ENCODE measurements at regions not wholly inside any gene's neighbourhood (a gene's known extent, or its start where the extent isn't known, plus 50 kb on each side); places are given as distances from the start of the nearest gene placed in this dataset.

DNA sequence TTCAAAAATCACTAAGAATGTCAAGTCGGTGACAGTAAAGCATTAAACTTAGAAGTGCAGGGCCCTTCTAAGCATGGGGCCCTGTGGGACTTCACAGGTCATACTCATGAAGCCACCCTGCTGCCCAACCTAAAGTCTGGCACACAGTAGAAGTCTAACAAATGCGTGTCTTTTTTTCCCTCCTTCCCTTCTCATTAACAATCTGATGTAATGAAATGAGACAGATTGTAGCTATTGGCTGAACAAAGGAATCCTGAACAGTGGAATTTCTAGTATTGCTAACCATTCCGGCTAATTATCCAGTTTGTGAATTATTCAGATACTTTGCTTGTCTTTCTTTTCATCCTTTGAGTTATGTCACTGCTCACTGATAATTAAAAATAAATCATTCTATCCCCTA, 369.9 kb downstream of the WDR11 start:
- no peak overlapping the region for H3K4me3 ChIP-seq (ENCODE audit: control insufficient read depth, low read depth, low read length)
- DNase-seq (ENCODE audit: low read depth), result no peak
- TF ChIP-seq, protein P1, sequence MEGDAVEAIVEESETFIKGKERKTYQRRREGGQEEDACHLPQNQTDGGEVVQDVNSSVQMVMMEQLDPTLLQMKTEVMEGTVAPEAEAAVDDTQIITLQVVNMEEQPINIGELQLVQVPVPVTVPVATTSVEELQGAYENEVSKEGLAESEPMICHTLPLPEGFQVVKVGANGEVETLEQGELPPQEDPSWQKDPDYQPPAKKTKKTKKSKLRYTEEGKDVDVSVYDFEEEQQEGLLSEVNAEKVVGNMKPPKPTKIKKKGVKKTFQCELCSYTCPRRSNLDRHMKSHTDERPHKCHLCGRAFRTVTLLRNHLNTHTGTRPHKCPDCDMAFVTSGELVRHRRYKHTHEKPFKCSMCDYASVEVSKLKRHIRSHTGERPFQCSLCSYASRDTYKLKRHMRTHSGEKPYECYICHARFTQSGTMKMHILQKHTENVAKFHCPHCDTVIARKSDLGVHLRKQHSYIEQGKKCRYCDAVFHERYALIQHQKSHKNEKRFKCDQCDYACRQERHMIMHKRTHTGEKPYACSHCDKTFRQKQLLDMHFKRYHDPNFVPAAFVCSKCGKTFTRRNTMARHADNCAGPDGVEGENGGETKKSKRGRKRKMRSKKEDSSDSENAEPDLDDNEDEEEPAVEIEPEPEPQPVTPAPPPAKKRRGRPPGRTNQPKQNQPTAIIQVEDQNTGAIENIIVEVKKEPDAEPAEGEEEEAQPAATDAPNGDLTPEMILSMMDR (IDR thresholded peaks at IDR 0.05; ENCODE audit: control insufficient read depth, insufficient read depth, low read depth, low read length, missing control alignments), result no peak

DNA sequence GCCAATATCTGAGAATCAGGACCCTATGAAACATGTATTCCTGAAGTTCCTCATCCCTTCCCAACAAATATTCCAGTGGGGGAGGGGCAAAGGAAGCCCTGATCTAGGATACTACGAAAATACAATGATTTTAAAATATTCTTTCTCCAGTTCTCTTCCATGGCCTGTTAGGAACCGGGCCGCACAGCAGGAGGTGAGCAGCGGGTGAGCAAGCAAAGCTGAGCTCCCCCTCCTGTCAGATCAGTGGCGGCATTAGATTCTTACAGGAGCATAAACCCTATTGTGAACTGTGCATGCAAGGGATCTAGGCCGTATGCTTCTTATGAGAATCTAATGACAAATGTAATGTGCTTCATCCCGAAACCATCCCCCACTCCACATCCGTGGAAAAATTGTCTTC, 370.8 kb downstream of the WDR11 start:
- no peak overlapping the region for H3K4me3 ChIP-seq (ENCODE audit: control insufficient read depth, low read depth, low read length)
- TF ChIP-seq, protein P1 (IDR thresholded peaks at IDR 0.05; ENCODE audit: control insufficient read depth, insufficient read depth, low read depth, low read length, missing control alignments), result no peak

DNA sequence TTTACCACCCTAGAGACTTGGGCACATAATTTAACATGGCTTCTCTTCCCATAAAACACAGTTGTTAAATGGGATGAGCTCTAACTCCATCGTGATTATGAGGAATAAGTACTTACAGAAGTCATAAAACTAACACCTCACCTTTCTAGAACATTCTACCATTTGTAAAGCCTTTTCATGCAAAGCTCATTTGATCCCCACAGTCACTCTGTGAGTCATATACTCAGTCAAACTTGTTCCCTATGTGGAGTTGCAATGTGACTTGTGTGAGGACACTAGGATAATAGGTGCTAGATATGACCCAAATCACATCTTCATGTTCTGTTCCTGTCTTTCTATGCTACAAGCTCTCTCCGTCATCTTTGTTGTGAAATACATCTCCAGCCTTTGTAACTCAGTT, 371.7 kb downstream of the WDR11 start:
- H3K4me3 ChIP-seq (ENCODE audit: control insufficient read depth, low read depth, low read length), result no peak overlapping the region
- TF ChIP-seq, protein P1 (IDR thresholded peaks at IDR 0.05; ENCODE audit: control insufficient read depth, insufficient read depth, low read depth, low read length, missing control alignments), result no peak

More for the DNA sequence above, 370.8 kb downstream of the WDR11 start:
- DNase-seq (ENCODE audit: low read depth), result no peak

DNA sequence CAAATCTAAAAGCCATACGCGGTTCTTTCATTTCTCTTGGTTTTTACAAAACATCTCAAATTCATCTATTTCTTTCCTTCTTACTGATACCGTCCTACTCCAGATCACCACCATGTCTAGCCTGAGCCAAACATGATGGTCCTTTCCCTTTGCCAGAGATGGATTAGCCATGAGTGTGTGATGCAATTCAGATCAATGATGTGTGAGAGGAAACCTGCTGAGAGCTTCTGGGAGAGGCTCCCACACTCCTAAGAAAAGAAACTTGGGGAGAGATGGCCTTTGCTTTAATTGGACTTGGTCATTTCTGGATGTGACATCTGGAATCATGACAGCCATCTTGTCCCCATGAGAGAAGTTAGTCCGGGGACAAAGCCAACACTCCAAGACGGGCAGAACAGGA, 367.2 kb downstream of the FGFR2 start:
- no peak overlapping the region for H3K4me3 ChIP-seq (ENCODE audit: control insufficient read depth, low read depth, low read length)
- DNase-seq (ENCODE audit: low read depth), result no peak
- TF ChIP-seq, protein P1 (IDR thresholded peaks at IDR 0.05; ENCODE audit: control insufficient read depth, insufficient read depth, low read depth, low read length, missing control alignments), result no peak

More for the DNA sequence above, 371.7 kb downstream of the WDR11 start:
- DNase-seq (ENCODE audit: low read depth), result no peak

DNA sequence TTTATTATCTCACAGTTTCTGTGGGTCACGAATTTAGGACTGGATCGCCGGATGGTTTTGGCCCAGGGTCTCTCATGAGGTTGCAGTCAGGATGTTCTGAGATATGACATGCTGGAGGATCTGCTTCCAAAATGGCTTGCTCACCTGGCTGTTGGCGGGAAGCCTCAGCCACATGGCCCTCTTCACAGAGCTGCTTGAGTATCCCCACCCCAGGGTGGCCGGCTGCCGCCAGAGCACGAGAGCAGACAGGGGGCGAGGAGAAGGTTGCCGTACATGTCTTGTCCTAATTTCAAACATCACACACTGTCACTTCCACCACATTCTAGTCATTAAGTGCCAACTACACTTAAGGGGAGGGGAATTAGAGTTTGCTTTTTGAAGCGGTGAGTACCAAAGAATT, 365.8 kb downstream of the FGFR2 start:
- H3K4me3 ChIP-seq (ENCODE audit: control insufficient read depth, low read depth, low read length), result no peak overlapping the region
- DNase-seq (ENCODE audit: low read depth), result no peak
- TF ChIP-seq, protein P1 (IDR thresholded peaks at IDR 0.05; ENCODE audit: control insufficient read depth, insufficient read depth, low read depth, low read length, missing control alignments), result no peak

DNA sequence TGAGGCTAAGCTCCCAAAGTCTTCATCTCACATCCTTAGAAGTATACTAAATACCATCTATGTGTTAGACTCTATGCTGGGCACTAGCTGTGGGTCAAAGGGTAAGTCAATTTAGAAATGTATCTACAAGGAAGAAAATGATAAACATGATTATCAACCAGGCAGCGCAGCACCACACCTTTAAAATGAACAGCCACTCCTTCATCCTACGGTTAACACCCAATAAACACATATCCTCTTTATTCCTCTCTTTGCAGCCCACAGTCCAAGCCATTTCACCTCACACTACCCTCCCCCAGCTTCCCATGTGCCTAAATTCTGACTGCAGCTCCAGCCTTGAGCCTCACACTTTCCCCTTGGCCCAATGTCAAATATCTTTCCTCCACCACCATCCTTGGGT, 362.6 kb downstream of the FGFR2 start:
- TF ChIP-seq, protein P1 (IDR thresholded peaks at IDR 0.05; ENCODE audit: control insufficient read depth, insufficient read depth, low read depth, low read length, missing control alignments), result no peak
- no peak overlapping the region for H3K4me3 ChIP-seq (ENCODE audit: control insufficient read depth, low read depth, low read length)
- no peak for DNase-seq (ENCODE audit: low read depth)

DNA sequence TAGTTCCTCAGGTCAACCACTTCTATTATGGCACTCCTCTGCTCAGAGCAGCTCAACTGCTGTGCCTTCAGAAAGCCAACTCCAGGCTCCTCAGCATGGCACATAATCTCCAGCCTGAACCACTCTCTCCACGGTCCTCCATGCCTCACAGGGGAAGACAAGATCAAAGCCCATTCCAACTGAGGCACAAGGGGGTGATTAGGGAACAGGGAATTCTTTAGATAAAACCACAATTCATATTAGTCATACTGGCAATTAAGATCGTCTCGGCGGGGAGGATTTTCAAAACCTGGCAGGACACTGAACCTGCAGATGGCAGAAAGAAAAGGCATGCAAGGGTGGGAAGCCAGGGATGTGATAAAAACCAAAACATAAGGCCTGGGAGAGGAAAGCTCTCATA, 361.6 kb downstream of the FGFR2 start:
- DNase-seq (ENCODE audit: low read depth), result no peak
- TF ChIP-seq, protein P1 (IDR thresholded peaks at IDR 0.05; ENCODE audit: control insufficient read depth, insufficient read depth, low read depth, low read length, missing control alignments), result no peak
- no peak overlapping the region for H3K4me3 ChIP-seq (ENCODE audit: control insufficient read depth, low read depth, low read length)

Data from AG09309 (cell line).